ENCODE measurements at regions not wholly inside any gene's neighbourhood (a gene's known extent, or its start where the extent isn't known, plus 50 kb on each side); places are given as distances from the start of the nearest gene placed in this dataset.

GRCh38 chr2:7346336-7346735, 429.1 kb downstream of the RNF144A start:
- no peak for TF ChIP-seq EP300 (IDR thresholded peaks at IDR 0.05)
- no peak for TF ChIP-seq POLR2A (IDR thresholded peaks at IDR 0.05)
